Tibial artery (tissue), 4 donors: ENCODE measurements at regions not wholly inside any gene's neighbourhood (a gene's known extent, or its start where the extent isn't known, plus 50 kb on each side); places are given as distances from the start of the nearest gene placed in this dataset.
A peak's percentile ranks its signal among the peaks of the same experiment; 100 is the strongest.

Source experiments
- DNase-seq, 2 donors: peaks; one replicate each; pipeline ENCODE4 v3.0.0-alpha.2; 2019
- H3K27ac ChIP-seq, 2 donors: fragments of 200-600 bp; sonication (generic) in 1 of 2; 1 replicate in 1 of 2; 2 replicates in 1 of 2; pipeline ENCODE4 v1.5.1; 2018 to 2019; ENCODE audit warnings: mild to moderate bottlenecking in 1 of 2
- H3K27me3 ChIP-seq, 2 donors: fragments of 200-600 bp; sonication (generic) in 1 of 2; one replicate each; pipeline versions ENCODE4 v1.5.1 to v1.6.0; 2016 to 2019
- H3K36me3 ChIP-seq, 3 donors: fragments of 200-600 bp; sonication (generic) in 2 of 3; one replicate each; pipeline ENCODE4 v1.5.1; 2016 to 2019; ENCODE audit warnings: mild to moderate bottlenecking in 2 of 3
- H3K4me1 ChIP-seq, 4 donors: fragments of 200-600 bp; sonication (generic) in 2 of 4; 1 replicate in 3 of 4; 2 replicates in 1 of 4; pipeline ENCODE4 v1.5.1; 2016 to 2019
- H3K4me3 ChIP-seq, 2 donors: fragments of 200-600 bp; sonication (generic) in 1 of 2; 1 replicate in 1 of 2; 2 replicates in 1 of 2; pipeline ENCODE4 v1.5.1; 2018 to 2019; ENCODE audit warnings: mild to moderate bottlenecking in 2 of 2
- H3K9me3 ChIP-seq, 3 donors: fragments of 200-600 bp; sonication (generic) in 1 of 3; one replicate each; pipeline ENCODE4 v1.5.1; 2016 to 2019
- CTCF ChIP-seq, 2 experiments: fragments of 200-600 bp in 1 of 2; fragments of 450-650 bp in 1 of 2; IDR thresholded peaks; one replicate each; pipeline ENCODE4 v1.5.1; 2017 to 2019; ENCODE audit warnings: antibody characterized with exemption in 2 of 2, mild to moderate bottlenecking in 1 of 2, moderate library complexity in 1 of 2
- intact Hi-C: fragments of 100-400 bp; cut with DNase I; formaldehyde crosslinking; loops from one replicate; pipeline ENCODE4 v1.15.0; 2023; ENCODE audit warnings: low total_unique reads

- TF ChIP-seq CTCF (IDR thresholded peaks at IDR 0.05): no peak
- no peak overlapping the region for H3K27ac ChIP-seq
- H3K27me3 ChIP-seq: no peaks in the 10 kb centered on the region
- no peak overlapping the region for H3K4me3 ChIP-seq
- H3K9me3 ChIP-seq: no peaks in the 10 kb centered on the region
- intact Hi-C loops: no loop called here
- H3K4me1 ChIP-seq: peaks cover 0 to 21% (median 9%) of the 10 kb centered on the region in 4 donors
- no peaks in the 10 kb centered on the region for H3K36me3 ChIP-seq
- DNase-seq: no peak
These were observed 60.2 kb upstream of the FBXL7 start for GRCh38 chr5:15439801-15440200.

GRCh38 chr5:15433709-15434108, 66.3 kb upstream of the FBXL7 start:
- no peak for TF ChIP-seq CTCF (IDR thresholded peaks at IDR 0.05)
- Histone ChIP-seq H3K36me3 (no peaks in the 10 kb centered on the region), H3K4me1 (no peaks in the 10 kb centered on the region), H3K27me3 (no peaks in the 10 kb centered on the region), H3K27ac (no peak overlapping the region), H3K9me3 (no peaks in the 10 kb centered on the region), H3K4me3 (no peak overlapping the region)
- DNase-seq: no peak
- intact Hi-C loops: no loop called here

DNA sequence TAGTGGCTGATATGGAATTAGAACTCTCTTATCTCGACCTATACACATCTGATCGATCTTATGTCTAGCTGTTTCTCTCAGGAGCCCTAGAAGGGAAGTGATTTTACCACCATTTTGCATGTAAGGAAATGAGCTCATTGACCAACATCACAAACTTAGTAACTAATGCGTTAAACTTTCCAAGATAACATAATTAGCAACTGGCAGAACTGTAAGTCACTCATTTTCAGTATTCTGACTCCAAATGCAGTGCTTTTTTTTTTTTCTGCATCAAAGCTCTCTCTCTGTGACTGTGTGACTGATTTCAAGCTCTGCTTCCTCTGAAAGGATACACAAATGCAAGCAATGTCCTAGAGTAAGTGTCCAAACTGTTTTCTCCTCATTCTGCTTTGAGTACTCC, 68.1 kb upstream of the FBXL7 start:
- peaks cover 0 to 15% (median 0%) of the 10 kb centered on the region in 4 donors for H3K4me1 ChIP-seq

DNA sequence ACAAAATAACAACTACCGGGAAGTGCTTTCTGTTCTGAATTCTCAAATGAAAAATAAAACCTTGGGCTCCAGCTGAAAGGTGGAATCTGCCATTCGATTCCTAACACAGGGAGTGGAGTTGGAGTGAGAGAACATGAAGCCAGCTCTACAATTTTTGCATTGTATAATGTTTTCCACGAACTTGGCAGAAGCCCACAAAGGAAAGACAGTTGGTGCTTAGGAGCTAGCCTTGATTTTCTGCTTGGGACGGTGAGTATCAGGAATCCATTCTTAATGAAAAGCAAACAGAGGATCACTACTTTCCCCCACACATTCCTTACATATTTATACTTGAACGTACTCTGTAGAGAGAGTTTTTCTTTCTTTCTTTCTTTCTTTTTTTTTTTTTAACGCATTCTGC, 74.2 kb upstream of the FBXL7 start:
- H3K4me3 ChIP-seq: peak overlapping the region in 1 of 2 donors; percentile 20
- TF ChIP-seq CTCF (IDR thresholded peaks at IDR 0.05): no peak
- intact Hi-C loops: no loop called here
- H3K27ac ChIP-seq: peak overlapping the region in 1 of 2 donors; percentile 1
- no peaks in the 10 kb centered on the region for H3K27me3 ChIP-seq
- H3K36me3 ChIP-seq: no peaks in the 10 kb centered on the region
- peaks cover 0 to 42% (median 1%) of the 10 kb centered on the region in 4 donors for H3K4me1 ChIP-seq
- DNase-seq: no peak
- H3K9me3 ChIP-seq: no peaks in the 10 kb centered on the region

More for the DNA sequence above, 68.1 kb upstream of the FBXL7 start:
- intact Hi-C loops: no loop called here
- Histone ChIP-seq H3K9me3 (no peaks in the 10 kb centered on the region), H3K4me3 (no peak overlapping the region), H3K27me3 (no peaks in the 10 kb centered on the region), H3K27ac (no peak overlapping the region), H3K36me3 (no peaks in the 10 kb centered on the region)
- TF ChIP-seq CTCF (IDR thresholded peaks at IDR 0.05): no peak
- DNase-seq: no peak

GRCh38 chr5:15424769-15425168, 75.2 kb upstream of the FBXL7 start:
- no peak for DNase-seq
- no peak for TF ChIP-seq CTCF (IDR thresholded peaks at IDR 0.05)
- H3K4me3 ChIP-seq: no peak overlapping the region
- H3K27me3 ChIP-seq: no peaks in the 10 kb centered on the region
- H3K9me3 ChIP-seq: no peaks in the 10 kb centered on the region
- no peak overlapping the region for H3K27ac ChIP-seq
- intact Hi-C loops: no loop called here
- H3K4me1 ChIP-seq: peaks cover 0 to 51% (median 1%) of the 10 kb centered on the region in 4 donors
- no peaks in the 10 kb centered on the region for H3K36me3 ChIP-seq

GRCh38 chr5:15421921-15422412, 78.0 kb upstream of the FBXL7 start:
- H3K27me3 ChIP-seq: no peaks in the 10 kb centered on the region
- no peak overlapping the region for H3K4me3 ChIP-seq
- peak overlapping the region in 1 of 2 donors; percentile 32 for H3K27ac ChIP-seq
- intact Hi-C loops: no loop called here
- TF ChIP-seq CTCF (IDR thresholded peaks at IDR 0.05): no peak
- H3K9me3 ChIP-seq: no peaks in the 10 kb centered on the region
- peaks cover 0 to 37% (median 1%) of the 10 kb centered on the region in 4 donors for H3K4me1 ChIP-seq
- no peaks in the 10 kb centered on the region for H3K36me3 ChIP-seq
- DNase-seq: no peak
